SJCRH30 (cell line): ENCODE measurements at regions not wholly inside any gene's neighbourhood (a gene's known extent, or its start where the extent isn't known, plus 50 kb on each side); places are given as distances from the start of the nearest gene placed in this dataset.
"Not testable (repeated sequence)": the region's sequence is repeated elsewhere in the genome, so short reads cannot be mapped to it uniquely, and the experiment has no call there.

Experiments
- DNase-seq, 2 experiments: peaks; one replicate each; pipeline ENCODE4 v3.0.0-alpha.2; 2015 to 2020
- H3K27ac ChIP-seq: fragments of 250-450 bp; sonication (Bioruptor Pico); 2 replicates; pipeline ENCODE4 v1.5.1; 2020; ENCODE audit warnings: mild to moderate bottlenecking, moderate library complexity
- H3K27me3 ChIP-seq: fragments of 250-450 bp; sonication (Bioruptor Pico); 2 replicates; pipeline ENCODE4 v1.5.1; 2020; ENCODE audit warnings: mild to moderate bottlenecking, moderate library complexity
- H3K36me3 ChIP-seq: fragments of 250-450 bp; sonication (Bioruptor Pico); 2 replicates; pipeline ENCODE4 v1.5.1; 2020; ENCODE audit warnings: mild to moderate bottlenecking, moderate library complexity
- H3K4me1 ChIP-seq: fragments of 250-450 bp; sonication (Bioruptor Pico); 2 replicates; pipeline ENCODE4 v1.5.1; 2020; ENCODE audit warnings: mild to moderate bottlenecking, moderate library complexity
- H3K4me3 ChIP-seq: fragments of 250-450 bp; sonication (Bioruptor Pico); 2 replicates; pipeline ENCODE4 v1.5.1; 2020; ENCODE audit warnings: mild to moderate bottlenecking, moderate library complexity
- H3K9me3 ChIP-seq: fragments of 250-450 bp; sonication (Bioruptor Pico); replicated peaks from 2 replicates; pipeline ENCODE4 v1.5.1; 2020; ENCODE audit warnings: mild to moderate bottlenecking, moderate library complexity

- Histone ChIP-seq H3K27me3 (no peaks in the 10 kb centered on the region), H3K27ac (peak overlapping the region; percentile 83), H3K4me1 (peaks cover 29% of the 10 kb centered on the region), H3K9me3 (no peaks in the 10 kb centered on the region), H3K36me3 (no peaks in the 10 kb centered on the region), H3K4me3 (peak overlapping the region; percentile 76)
- peak; percentile 81 to 85 for DNase-seq
Observed at GRCh38 chr22:25403811-25404471, 160.5 kb upstream of the GRK3 start.

GRCh38 chr22:25404556-25404927, 159.9 kb upstream of the GRK3 start:
- Histone ChIP-seq H3K27ac (peak overlapping the region; percentile 83), H3K36me3 (no peaks in the 10 kb centered on the region), H3K27me3 (no peaks in the 10 kb centered on the region), H3K4me1 (peaks cover 29% of the 10 kb centered on the region), H3K4me3 (peak overlapping the region; percentile 76), H3K9me3 (no peaks in the 10 kb centered on the region)
- peak; percentile 58 to 63 for DNase-seq

GRCh38 chr22:25404928-25405816, 159.3 kb upstream of the GRK3 start:
- H3K9me3 ChIP-seq: no peaks in the 10 kb centered on the region
- H3K36me3 ChIP-seq: no peaks in the 10 kb centered on the region
- peak; percentile 74 to 80 for DNase-seq
- H3K27me3 ChIP-seq: no peaks in the 10 kb centered on the region
- H3K4me3 ChIP-seq: peak overlapping the region; percentile 76
- H3K27ac ChIP-seq: peak overlapping the region; percentile 83; the same call in 1 of the 2 replicates
- peaks cover 23% of the 10 kb centered on the region for H3K4me1 ChIP-seq

GRCh38 chr22:25405841-25406509, 158.5 kb upstream of the GRK3 start:
- no peaks in the 10 kb centered on the region for H3K27me3 ChIP-seq
- H3K4me1 ChIP-seq: peaks cover 19% of the 10 kb centered on the region; the same call in 1 of the 2 replicates
- DNase-seq: no peak
- no peaks in the 10 kb centered on the region for H3K9me3 ChIP-seq
- H3K4me3 ChIP-seq: peak overlapping the region; percentile 76
- peak overlapping the region; percentile 31; the same call in 1 of the 2 replicates for H3K27ac ChIP-seq
- H3K36me3 ChIP-seq: no peaks in the 10 kb centered on the region

- no peaks in the 10 kb centered on the region for H3K9me3 ChIP-seq
- no peak overlapping the region for H3K4me3 ChIP-seq
- no peaks in the 10 kb centered on the region for H3K36me3 ChIP-seq
- H3K4me1 ChIP-seq: peaks cover 16% of the 10 kb centered on the region; the same call in 1 of the 2 replicates
- H3K27ac ChIP-seq: no peak overlapping the region
- peak; percentile 64 to 75 for DNase-seq
- H3K27me3 ChIP-seq: no peaks in the 10 kb centered on the region
Observed at GRCh38 chr22:25406510-25407210, 157.8 kb upstream of the GRK3 start.

- no peak overlapping the region for H3K27ac ChIP-seq
- H3K4me1 ChIP-seq: peaks cover 16% of the 10 kb centered on the region; the same call in 1 of the 2 replicates
- no peaks in the 10 kb centered on the region for H3K27me3 ChIP-seq
- no peak for DNase-seq
- no peaks in the 10 kb centered on the region for H3K9me3 ChIP-seq
- no peaks in the 10 kb centered on the region for H3K36me3 ChIP-seq
- no peak overlapping the region for H3K4me3 ChIP-seq
Observed at GRCh38 chr22:25407226-25407858, 157.1 kb upstream of the GRK3 start.

GRCh38 chr22:25407859-25408229, 156.6 kb upstream of the GRK3 start:
- Histone ChIP-seq H3K27ac (no peak overlapping the region), H3K36me3 (no peaks in the 10 kb centered on the region), H3K4me1 (peaks cover 11% of the 10 kb centered on the region; the same call in 1 of the 2 replicates), H3K9me3 (no peaks in the 10 kb centered on the region), H3K4me3 (no peak overlapping the region), H3K27me3 (no peaks in the 10 kb centered on the region)
- no peak for DNase-seq

GRCh38 chr22:25409240-25409639, 155.2 kb upstream of the GRK3 start:
- H3K36me3 ChIP-seq: no peaks in the 10 kb centered on the region
- H3K9me3 ChIP-seq: peaks cover 6% of the 10 kb centered on the region; the same call in 1 of the 2 replicates
- H3K4me1 ChIP-seq: peaks cover 7% of the 10 kb centered on the region; the same call in 1 of the 2 replicates
- H3K4me3 ChIP-seq: no peak overlapping the region
- DNase-seq: no peak
- H3K27ac ChIP-seq: no peak overlapping the region
- no peaks in the 10 kb centered on the region for H3K27me3 ChIP-seq

DNA sequence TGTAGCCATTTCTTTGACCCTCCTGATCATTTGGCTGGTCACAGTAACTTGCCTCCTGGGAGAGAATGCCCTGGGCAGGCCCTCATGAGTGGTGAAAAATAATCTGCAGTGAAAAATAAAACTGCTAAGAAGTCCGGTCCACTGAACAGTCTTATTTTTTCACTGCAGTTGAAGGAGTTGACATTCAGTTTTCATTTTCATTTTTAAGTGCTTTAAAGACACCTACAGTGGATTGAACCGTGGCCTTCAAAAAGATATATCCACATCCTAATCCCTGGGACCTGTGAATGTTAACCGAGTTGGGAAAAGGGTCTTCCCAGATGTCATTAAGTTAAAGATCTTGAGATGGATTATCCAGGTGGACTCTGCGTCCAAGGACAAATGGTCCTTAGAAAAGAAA, 153.6 kb upstream of the GRK3 start:
- Histone ChIP-seq H3K4me3 (no peak overlapping the region), H3K9me3 (peaks cover 6% of the 10 kb centered on the region; the same call in 1 of the 2 replicates), H3K4me1 (peaks cover 7% of the 10 kb centered on the region; the same call in 1 of the 2 replicates), H3K36me3 (no peaks in the 10 kb centered on the region), H3K27ac (no peak overlapping the region), H3K27me3 (no peaks in the 10 kb centered on the region)
- DNase-seq: no peak

DNA sequence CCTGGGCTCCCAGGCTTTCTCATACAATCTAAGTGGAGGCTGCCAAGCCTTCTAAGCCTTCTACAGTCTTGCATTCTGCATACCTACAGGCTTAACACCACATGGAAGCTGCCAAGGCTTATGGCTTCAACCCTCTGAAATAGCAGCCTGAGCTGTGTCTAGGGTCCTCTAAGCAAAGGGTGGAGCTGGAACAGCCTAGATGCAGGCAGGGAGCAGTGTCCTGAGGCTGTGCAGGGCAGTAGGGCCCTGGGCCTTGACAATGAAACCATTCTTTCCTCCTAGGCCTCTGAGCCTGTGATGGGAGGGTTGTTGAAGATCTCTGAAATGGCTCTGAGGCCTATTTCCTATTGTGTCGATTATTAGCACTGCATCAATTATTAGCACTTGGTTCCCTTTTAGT, 150.9 kb upstream of the GRK3 start:
- H3K9me3 ChIP-seq: peaks cover 9% of the 10 kb centered on the region; the same call in 1 of the 2 replicates
- no peaks in the 10 kb centered on the region for H3K4me1 ChIP-seq
- no peak overlapping the region for H3K27ac ChIP-seq
- no peak overlapping the region for H3K4me3 ChIP-seq
- no peaks in the 10 kb centered on the region for H3K36me3 ChIP-seq
- no peak for DNase-seq
- H3K27me3 ChIP-seq: no peaks in the 10 kb centered on the region

GRCh38 chr22:25415731-25416130, 148.7 kb upstream of the GRK3 start:
- H3K9me3 ChIP-seq, H3K27me3 ChIP-seq, H3K27ac ChIP-seq, H3K36me3 ChIP-seq, H3K4me1 ChIP-seq, DNase-seq, H3K4me3 ChIP-seq: not testable (repeated sequence)

DNA sequence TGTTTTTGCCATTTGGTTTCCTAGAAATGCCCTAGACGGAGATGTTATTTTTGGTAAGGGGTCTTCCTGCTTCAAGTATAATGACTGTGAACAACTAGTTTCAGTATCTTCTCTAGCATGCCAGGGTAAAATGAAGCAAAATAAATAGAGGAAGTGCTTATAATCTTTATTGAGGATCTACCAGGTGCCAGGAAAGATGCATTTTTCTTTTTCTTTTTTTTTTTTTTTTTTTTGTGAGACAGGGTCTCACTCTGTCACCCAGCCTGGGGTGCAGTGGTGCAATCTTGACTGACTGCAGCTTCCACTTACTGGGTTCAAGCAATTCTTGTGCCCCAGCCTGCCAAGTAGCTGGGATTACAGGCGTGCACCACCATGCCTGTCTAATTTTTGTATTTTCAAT, 146.6 kb upstream of the GRK3 start:
- H3K36me3 ChIP-seq, H3K9me3 ChIP-seq, H3K27me3 ChIP-seq, H3K4me3 ChIP-seq, H3K4me1 ChIP-seq, H3K27ac ChIP-seq, DNase-seq: not testable (repeated sequence)

GRCh38 chr22:25419247-25420113, 145.0 kb upstream of the GRK3 start:
- Histone ChIP-seq H3K4me3 (peak overlapping the region; percentile 46), H3K4me1 (no peaks in the 10 kb centered on the region), H3K36me3 (no peaks in the 10 kb centered on the region), H3K9me3 (peaks cover 3% of the 10 kb centered on the region; the same call in 1 of the 2 replicates), H3K27ac (no peak overlapping the region), H3K27me3 (no peaks in the 10 kb centered on the region)
- DNase-seq: peak in 1 of 2 experiments; percentile 59
